HG03039 (cell line): ENCODE measurements at regions not wholly inside any gene's neighbourhood (a gene's known extent, or its start where the extent isn't known, plus 50 kb on each side); places are given as distances from the start of the nearest gene placed in this dataset.
"Not testable (repeated sequence)": the region's sequence is repeated elsewhere in the genome, so short reads cannot be mapped to it uniquely, and the experiment has no call there.

Experiments used
- ATAC-seq: cut with Tn5 transposase; IDR thresholded peaks from one replicate; pipeline ENCODE4 v1.9.1; 2021; ENCODE audit warnings: mild to moderate bottlenecking, moderate library complexity; ENCODE audit not compliant: unreplicated experiment

DNA sequence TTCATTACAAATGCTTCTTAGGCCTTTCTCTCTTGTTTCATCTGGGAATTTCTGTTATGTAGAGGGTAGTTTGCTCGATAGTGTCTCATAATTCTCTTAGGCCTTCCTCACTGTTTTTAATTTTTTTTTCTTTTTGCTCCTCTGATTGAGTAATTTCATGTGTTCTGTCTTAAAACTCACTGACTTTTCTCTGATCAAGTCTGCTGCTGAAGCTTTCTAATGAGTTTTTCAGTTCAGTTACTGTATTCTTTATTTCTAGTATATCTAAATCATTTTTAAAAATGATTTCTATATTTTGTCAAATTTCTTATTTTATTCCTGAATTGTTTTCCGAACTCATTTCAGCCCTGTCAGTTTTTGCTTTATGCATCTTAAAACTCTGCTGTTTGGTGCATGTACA is 228.0 kb downstream of the MID1IP1 start:
- no peak for ATAC-seq

DNA sequence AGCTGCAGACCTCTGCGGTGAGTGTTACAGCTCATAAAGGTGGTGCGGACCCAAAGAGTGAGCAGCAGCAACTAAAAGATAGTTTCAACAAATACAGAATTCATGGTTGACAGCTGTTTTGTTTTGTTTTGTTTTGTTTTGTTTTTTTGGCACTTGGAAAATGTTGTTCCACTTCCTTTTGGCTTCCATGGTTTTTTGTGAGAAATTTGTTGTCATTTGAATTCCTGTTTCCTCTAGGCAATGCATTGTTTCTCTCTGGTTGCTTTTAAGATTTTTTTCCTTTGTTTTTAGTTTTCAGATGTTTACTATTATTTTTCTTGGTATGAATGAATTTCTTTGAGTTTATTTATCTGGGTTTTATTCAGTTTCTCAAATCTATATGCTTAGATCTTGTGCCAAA is 229.4 kb downstream of the MID1IP1 start:
- no peak for ATAC-seq

DNA sequence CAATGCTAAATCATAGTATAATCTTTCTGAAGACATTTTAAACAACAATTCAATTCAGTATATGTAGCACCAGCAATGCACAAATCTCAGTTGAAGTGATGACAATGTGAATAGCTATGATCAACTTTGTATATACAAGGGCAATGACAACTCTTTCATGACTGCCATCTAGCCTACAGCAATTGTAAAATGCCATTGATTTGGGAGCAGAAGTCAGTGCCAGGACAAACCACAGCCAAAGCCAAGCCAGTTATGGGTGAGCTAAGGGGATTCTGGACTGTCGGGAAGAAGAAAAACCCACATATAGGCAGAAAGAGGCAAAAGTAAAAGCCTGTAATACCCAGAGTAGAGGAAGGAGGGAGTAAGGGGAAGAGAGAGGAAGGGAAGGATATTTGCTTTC is 238.6 kb downstream of the MID1IP1 start:
- ATAC-seq: no peak

GRCh38 chrX:39043838-39044550 is 242.7 kb downstream of the MID1IP1 start:
- no peak for ATAC-seq

DNA sequence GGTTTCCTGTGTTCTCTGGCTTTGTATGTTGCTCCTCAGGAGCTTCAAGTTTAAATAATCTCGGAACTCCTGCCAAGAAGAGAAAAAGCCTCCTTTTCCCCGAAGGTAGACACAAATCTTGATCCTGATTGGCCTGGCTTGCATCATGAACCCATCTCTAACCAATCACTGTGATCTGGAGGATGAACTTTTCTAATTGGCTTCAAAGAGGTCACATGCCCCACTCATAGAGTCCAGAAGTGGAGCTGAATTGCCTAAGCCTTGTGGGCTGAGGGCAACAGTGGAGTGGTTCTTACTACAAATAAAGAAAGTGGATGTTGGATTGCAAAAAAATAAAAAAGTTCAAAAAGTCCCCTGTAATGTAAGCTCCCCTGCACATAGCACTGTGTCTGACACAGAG is 245.9 kb downstream of the MID1IP1 start:
- ATAC-seq: no peak

DNA sequence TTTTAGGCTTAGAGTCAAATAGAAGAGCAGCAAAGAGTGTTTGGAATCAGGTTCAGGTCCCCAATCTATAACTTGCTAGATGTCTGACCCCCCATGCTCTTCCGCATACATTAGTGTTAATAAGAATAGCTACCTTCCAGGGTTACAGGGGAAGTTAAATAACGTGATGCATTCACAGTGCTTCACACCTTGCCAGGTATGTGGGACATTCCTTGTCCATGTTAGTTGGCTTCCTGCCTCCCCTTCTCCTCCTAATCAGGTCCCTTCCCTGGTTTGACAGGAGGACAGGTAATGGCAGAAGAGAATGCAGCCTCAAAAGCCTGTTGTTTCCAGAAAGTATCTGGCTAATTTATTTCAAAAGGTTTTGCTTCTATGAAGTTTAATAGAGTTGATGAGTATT is 248.7 kb downstream of the MID1IP1 start:
- ATAC-seq: no peak

GRCh38 chrX:39050427-39050826 is 249.2 kb downstream of the MID1IP1 start:
- no peak for ATAC-seq

DNA sequence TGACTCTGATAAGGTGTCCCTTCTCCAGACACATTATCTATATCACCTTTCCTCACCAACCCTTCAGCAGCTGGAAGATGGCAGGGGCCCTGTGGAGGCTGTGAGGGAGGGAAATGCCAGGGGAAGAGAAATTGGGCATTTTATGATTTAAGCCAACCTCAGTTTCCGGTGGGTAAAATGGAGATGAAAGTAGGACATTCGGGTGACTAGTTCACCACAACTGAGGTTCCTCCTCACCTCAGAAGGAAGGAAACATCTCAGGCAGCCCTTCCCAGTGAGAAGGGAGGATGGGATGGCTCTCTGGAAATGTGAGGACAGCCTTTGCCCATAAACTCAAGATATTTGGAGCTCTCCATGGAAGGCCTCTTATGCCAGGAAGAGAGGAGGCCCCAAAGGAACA is 251.5 kb downstream of the MID1IP1 start:
- no peak for ATAC-seq

- ATAC-seq: no peak
Observed at GRCh38 chrX:39058724-39059123, 257.5 kb downstream of the MID1IP1 start.

DNA sequence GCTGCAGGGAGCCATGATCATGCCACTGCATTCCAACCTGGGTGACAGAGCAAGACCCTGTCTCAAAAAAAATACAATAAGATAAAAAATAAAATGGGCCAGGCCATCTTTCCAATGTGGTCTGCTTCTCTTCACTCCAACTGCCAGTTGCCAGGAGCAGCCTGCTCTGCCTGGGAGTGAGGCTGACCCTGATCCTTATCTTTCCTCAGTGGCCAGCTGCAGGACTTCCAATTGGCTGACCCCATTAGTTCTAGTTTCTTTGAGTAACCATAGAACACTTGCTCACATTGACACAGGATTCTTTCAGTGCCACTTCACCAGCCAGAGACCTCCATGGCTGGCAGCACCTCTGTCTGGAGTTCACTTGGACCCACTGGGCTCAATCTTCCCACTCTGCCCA is 258.6 kb downstream of the MID1IP1 start:
- ATAC-seq: no peak

DNA sequence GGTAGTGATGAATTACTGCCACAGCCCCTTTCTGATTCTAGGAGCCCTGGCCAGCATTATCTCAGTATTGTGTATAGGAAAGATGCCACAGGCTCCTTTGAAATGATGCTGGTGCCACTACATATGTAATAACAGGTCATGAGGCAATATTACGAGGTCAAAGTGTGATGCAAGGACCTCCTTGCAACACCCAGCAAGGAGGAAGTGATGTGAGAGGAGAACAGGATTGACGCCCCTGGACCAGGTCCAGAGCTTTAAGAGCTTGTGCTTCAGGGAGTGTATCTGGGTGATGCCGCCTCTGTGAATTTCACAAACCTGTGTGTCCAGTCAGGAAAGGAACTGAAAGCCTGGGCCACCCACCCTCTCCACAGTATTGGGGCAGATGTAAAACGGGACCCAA is 261.8 kb downstream of the MID1IP1 start:
- no peak for ATAC-seq

GRCh38 chrX:39063702-39064101 is 262.4 kb downstream of the MID1IP1 start:
- no peak for ATAC-seq

DNA sequence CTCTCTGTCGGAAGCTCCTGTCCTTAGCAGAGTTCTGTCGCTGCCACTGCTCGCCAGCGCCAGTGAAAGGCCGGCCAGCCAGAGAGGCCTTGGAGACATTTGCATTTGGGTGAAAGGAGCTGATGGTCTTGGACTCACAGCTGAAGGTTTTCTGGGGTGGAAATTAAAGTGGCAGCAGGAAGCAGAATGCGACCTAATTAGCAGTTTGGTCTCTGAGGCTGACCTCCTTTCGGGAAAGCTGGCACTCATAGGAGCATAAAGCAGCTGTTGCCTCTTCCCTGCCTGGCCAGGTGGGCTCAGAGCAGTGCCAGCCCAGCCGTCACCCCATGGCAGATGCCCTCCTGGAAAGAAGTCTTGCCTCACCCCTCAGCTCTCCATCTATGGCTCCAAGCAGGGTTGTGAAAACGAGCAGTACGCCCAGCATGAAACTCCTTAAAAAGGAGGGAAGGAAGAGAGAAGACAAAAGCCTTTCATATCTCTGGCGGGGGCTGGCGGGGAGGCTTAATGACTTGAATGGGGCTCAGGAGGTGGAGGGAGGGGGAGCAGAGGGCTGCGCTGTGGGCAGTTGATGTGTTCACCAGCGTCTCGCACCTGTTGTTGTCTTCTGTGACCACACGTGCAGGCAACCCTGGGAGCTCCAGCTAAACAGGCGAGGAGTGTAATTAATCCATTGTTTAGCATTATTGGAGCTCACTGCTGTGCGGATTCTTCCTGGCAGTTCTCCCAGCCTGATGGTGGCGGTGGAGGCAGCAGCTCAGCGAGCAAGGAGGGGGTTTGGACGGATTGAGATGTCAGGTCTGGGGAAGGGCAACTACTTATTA is 264.0 kb downstream of the MID1IP1 start:
- no peak for ATAC-seq

- no peak for ATAC-seq
Observed at GRCh38 chrX:39067866-39068265, 266.6 kb downstream of the MID1IP1 start.

DNA sequence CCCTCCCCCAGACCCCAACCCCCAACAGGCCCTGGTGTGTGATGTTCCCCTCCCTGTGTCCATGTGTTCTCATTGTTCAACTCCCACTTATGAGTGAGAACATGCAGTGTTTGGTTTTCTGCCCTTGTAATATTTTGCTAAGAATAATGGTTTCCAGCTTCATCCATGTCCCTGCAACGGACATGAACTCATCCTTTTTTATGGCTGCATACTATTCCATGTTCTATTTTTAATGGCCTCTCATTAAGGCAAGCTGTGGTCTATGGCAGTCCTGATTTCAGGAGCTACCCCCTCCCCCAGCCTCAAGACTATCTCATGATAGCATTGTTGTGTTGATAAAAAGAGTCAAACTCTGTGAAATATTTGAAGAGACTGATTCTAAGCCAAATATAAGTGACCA is 267.4 kb downstream of the MID1IP1 start:
- not testable (repeated sequence) for ATAC-seq

- no peak for ATAC-seq
Observed at GRCh38 chrX:39070009-39070408, 268.8 kb downstream of the MID1IP1 start.

DNA sequence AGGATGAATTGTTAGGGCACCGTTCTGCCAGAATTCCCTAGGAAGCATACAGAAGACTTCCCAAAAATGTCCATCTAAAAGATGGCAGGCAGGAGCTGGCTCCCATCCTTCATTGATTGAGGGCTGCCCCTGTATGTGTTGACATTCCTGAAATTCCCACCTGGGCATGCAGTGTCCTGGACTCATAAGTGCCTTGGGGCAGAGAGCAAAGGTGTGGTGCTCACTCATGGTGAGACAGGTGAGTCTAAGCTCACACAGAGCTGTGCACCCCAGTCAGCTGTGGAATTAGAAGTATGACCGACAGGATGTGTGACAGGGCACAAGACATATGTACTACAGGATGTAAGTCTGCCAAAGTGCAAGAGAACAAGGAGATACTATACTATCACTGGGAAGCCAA is 271.9 kb downstream of the MID1IP1 start:
- ATAC-seq: no peak

GRCh38 chrX:39096599-39096998 is 295.3 kb downstream of the MID1IP1 start:
- ATAC-seq: no peak

GRCh38 chrX:39104745-39105144 is 303.5 kb downstream of the MID1IP1 start:
- no peak for ATAC-seq

DNA sequence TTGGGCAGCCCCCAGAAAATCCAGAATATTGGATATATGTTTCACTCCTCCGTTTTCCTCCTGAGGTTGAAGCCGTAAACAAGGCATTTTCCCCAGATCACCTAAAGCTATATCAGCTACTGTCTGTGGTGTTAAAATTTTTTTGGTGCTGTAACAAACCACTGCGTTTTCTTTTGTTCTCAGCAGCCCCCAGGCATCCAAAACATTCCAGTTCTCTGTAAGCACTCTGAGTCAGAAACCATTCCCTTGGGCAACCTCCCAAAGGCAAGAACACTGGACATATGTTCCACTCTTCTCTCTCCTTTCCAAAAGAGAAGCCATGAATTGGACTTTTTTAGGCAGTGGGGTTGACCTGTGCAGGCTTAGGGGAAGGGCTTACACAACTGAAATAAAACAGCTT is 310.9 kb downstream of the MID1IP1 start:
- ATAC-seq: no peak

GRCh38 chrX:39115166-39115565 is 313.9 kb downstream of the MID1IP1 start:
- no peak for ATAC-seq

DNA sequence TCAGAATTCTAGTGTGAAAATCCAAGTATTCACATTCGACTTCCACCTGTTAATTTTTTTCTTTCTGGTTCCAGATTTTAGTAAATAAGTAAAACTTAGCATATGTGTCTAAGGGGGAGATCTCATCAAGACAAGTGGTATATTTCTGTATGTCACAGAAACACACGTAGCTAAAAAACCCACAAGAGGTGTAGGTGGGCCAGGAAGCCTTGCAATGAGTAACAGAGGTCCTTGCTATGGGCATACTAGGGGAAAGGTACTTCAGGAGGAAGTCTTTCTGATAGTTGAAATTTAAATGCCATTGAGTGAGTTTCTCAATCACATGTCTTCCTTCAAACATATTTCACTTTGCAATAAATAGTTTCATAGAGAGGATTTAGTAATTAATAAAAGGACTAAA is 315.8 kb downstream of the MID1IP1 start:
- ATAC-seq: no peak
